H1 (cell line): ENCODE measurements at regions not wholly inside any gene's neighbourhood (a gene's known extent, or its start where the extent isn't known, plus 50 kb on each side); places are given as distances from the start of the nearest gene placed in this dataset.

Experiments
- SUZ12 ChIP-seq: fragments of 200-600 bp; sonication (generic); IDR thresholded peaks from 2 replicates; pipeline ENCODE4 v1.6.1; 2012; ENCODE audit warnings: mild to moderate bottlenecking, inconsistent platforms, low read length, moderate library complexity, mixed read lengths
- ZNF274 ChIP-seq: IDR thresholded peaks from 2 replicates; pipeline ENCODE4 v1.7.0; 2012; ENCODE audit warnings: low read length, borderline replicate concordance; ENCODE audit errors: extremely low read depth
- TF ChIP-seq, protein P1 (sequence below): fragments of 300-600 bp; sonication (generic); IDR thresholded peaks from 2 replicates; pipeline ENCODE4 v1.7.1; 2012; ENCODE audit warnings: low read length, moderate library complexity, mild to moderate bottlenecking, inconsistent platforms; ENCODE audit not compliant: insufficient replicate concordance

GRCh38 chr11:90805172-90805571 is 582.3 kb upstream of the CHORDC1 start (continued):
- TF ChIP-seq, protein P1, sequence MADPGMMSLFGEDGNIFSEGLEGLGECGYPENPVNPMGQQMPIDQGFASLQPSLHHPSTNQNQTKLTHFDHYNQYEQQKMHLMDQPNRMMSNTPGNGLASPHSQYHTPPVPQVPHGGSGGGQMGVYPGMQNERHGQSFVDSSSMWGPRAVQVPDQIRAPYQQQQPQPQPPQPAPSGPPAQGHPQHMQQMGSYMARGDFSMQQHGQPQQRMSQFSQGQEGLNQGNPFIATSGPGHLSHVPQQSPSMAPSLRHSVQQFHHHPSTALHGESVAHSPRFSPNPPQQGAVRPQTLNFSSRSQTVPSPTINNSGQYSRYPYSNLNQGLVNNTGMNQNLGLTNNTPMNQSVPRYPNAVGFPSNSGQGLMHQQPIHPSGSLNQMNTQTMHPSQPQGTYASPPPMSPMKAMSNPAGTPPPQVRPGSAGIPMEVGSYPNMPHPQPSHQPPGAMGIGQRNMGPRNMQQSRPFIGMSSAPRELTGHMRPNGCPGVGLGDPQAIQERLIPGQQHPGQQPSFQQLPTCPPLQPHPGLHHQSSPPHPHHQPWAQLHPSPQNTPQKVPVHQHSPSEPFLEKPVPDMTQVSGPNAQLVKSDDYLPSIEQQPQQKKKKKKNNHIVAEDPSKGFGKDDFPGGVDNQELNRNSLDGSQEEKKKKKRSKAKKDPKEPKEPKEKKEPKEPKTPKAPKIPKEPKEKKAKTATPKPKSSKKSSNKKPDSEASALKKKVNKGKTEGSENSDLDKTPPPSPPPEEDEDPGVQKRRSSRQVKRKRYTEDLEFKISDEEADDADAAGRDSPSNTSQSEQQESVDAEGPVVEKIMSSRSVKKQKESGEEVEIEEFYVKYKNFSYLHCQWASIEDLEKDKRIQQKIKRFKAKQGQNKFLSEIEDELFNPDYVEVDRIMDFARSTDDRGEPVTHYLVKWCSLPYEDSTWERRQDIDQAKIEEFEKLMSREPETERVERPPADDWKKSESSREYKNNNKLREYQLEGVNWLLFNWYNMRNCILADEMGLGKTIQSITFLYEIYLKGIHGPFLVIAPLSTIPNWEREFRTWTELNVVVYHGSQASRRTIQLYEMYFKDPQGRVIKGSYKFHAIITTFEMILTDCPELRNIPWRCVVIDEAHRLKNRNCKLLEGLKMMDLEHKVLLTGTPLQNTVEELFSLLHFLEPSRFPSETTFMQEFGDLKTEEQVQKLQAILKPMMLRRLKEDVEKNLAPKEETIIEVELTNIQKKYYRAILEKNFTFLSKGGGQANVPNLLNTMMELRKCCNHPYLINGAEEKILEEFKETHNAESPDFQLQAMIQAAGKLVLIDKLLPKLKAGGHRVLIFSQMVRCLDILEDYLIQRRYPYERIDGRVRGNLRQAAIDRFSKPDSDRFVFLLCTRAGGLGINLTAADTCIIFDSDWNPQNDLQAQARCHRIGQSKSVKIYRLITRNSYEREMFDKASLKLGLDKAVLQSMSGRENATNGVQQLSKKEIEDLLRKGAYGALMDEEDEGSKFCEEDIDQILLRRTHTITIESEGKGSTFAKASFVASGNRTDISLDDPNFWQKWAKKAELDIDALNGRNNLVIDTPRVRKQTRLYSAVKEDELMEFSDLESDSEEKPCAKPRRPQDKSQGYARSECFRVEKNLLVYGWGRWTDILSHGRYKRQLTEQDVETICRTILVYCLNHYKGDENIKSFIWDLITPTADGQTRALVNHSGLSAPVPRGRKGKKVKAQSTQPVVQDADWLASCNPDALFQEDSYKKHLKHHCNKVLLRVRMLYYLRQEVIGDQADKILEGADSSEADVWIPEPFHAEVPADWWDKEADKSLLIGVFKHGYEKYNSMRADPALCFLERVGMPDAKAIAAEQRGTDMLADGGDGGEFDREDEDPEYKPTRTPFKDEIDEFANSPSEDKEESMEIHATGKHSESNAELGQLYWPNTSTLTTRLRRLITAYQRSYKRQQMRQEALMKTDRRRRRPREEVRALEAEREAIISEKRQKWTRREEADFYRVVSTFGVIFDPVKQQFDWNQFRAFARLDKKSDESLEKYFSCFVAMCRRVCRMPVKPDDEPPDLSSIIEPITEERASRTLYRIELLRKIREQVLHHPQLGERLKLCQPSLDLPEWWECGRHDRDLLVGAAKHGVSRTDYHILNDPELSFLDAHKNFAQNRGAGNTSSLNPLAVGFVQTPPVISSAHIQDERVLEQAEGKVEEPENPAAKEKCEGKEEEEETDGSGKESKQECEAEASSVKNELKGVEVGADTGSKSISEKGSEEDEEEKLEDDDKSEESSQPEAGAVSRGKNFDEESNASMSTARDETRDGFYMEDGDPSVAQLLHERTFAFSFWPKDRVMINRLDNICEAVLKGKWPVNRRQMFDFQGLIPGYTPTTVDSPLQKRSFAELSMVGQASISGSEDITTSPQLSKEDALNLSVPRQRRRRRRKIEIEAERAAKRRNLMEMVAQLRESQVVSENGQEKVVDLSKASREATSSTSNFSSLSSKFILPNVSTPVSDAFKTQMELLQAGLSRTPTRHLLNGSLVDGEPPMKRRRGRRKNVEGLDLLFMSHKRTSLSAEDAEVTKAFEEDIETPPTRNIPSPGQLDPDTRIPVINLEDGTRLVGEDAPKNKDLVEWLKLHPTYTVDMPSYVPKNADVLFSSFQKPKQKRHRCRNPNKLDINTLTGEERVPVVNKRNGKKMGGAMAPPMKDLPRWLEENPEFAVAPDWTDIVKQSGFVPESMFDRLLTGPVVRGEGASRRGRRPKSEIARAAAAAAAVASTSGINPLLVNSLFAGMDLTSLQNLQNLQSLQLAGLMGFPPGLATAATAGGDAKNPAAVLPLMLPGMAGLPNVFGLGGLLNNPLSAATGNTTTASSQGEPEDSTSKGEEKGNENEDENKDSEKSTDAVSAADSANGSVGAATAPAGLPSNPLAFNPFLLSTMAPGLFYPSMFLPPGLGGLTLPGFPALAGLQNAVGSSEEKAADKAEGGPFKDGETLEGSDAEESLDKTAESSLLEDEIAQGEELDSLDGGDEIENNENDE: no peak
- TF ChIP-seq ZNF274: no peak
- TF ChIP-seq SUZ12: no peak
